ENCODE measurements at regions not wholly inside any gene's neighbourhood (a gene's known extent, or its start where the extent isn't known, plus 50 kb on each side); places are given as distances from the start of the nearest gene placed in this dataset.

GRCh38 chr1:106747791-106748190, 308.7 kb upstream of the PRMT6 start:
- DNase-seq, result no peak

GRCh38 chr1:106748606-106749005, 307.9 kb upstream of the PRMT6 start:
- DNase-seq, result no peak

GRCh38 chr1:106749491-106749890, 307.0 kb upstream of the PRMT6 start:
- no peak for DNase-seq

- no peak for DNase-seq
Observed at GRCh38 chr1:106749906-106750305, 306.6 kb upstream of the PRMT6 start.

- DNase-seq, result no peak
Observed at GRCh38 chr1:106751002-106751401, 305.5 kb upstream of the PRMT6 start.

GRCh38 chr1:106753066-106753465, 303.4 kb upstream of the PRMT6 start:
- DNase-seq, result no peak

GRCh38 chr1:106754957-106755356, 301.5 kb upstream of the PRMT6 start:
- DNase-seq, result no peak

- DNase-seq, result no peak
Observed at GRCh38 chr1:106755682-106756406, 300.6 kb upstream of the PRMT6 start.

GRCh38 chr1:106756752-106757151, 299.7 kb upstream of the PRMT6 start:
- no peak for DNase-seq

- no peak for DNase-seq
Observed at GRCh38 chr1:106768077-106768476, 288.4 kb upstream of the PRMT6 start.

- DNase-seq, result no peak
Observed at GRCh38 chr1:106768501-106768900, 288.0 kb upstream of the PRMT6 start.

- DNase-seq, result no peak
Observed at GRCh38 chr1:106773206-106773605, 283.3 kb upstream of the PRMT6 start.

GRCh38 chr1:106780066-106780465, 276.4 kb upstream of the PRMT6 start:
- no peak for DNase-seq

GRCh38 chr1:106780806-106781569, 275.5 kb upstream of the PRMT6 start:
- DNase-seq, result no peak

- no peak for DNase-seq
Observed at GRCh38 chr1:106785176-106785575, 271.3 kb upstream of the PRMT6 start.

GRCh38 chr1:106787520-106787919, 269.0 kb upstream of the PRMT6 start:
- DNase-seq, result no peak

- DNase-seq, result no peak
Observed at GRCh38 chr1:106789686-106790085, 266.8 kb upstream of the PRMT6 start.

- DNase-seq, result no peak
Observed at GRCh38 chr1:106791041-106791440, 265.4 kb upstream of the PRMT6 start.

GRCh38 chr1:106793651-106794050, 262.8 kb upstream of the PRMT6 start:
- DNase-seq, result no peak

- DNase-seq, result no peak
Observed at GRCh38 chr1:106798991-106799390, 257.5 kb upstream of the PRMT6 start.

GRCh38 chr1:106802181-106802580, 254.3 kb upstream of the PRMT6 start:
- no peak for DNase-seq

GRCh38 chr1:106814418-106814817, 242.1 kb upstream of the PRMT6 start:
- no peak for DNase-seq

GRCh38 chr1:106817575-106817974, 238.9 kb upstream of the PRMT6 start:
- no peak for DNase-seq

GRCh38 chr1:106831511-106831910, 225.0 kb upstream of the PRMT6 start:
- DNase-seq, result no peak

GRCh38 chr1:106836708-106837107, 219.8 kb upstream of the PRMT6 start:
- no peak for DNase-seq

All from GOT3 (cell line).